HCT116 (cell line): ENCODE measurements at regions not wholly inside any gene's neighbourhood (a gene's known extent, or its start where the extent isn't known, plus 50 kb on each side); places are given as distances from the start of the nearest gene placed in this dataset.

Source experiments
- ATAC-seq: fragments of 200-7000 bp; cut with Tn5 transposase; 2 replicates; pipeline ENCODE4 v1.9.1; 2020; ENCODE audit warnings: mild to moderate bottlenecking, moderate library complexity
- BruUV-seq: library from RNA; stranded (reverse); fragments of 400-500 nt; replicated peaks from 2 replicates; lab custom pipeline; 2021; lab: Mats Ljungman, UMichigan
- CTCF ChIA-PET: fragments of 300-600 bp; sonication (Branson Sonifier 250); formaldehyde crosslinking; loops from one replicate; lab custom pipeline; 2021; ENCODE audit warnings: antibody characterized with exemption; lab: Charles Lee
- POLR2A ChIA-PET: fragments of 300-600, 350-600 bp; sonication (Branson Sonifier 250); formaldehyde crosslinking; loops from one replicate; lab custom pipeline; 2021; ENCODE audit warnings: antibody characterized with exemption; lab: Charles Lee
- RAD21 ChIA-PET, 2 experiments: fragments of 300-600 bp; sonication (Branson Sonifier 250); formaldehyde crosslinking; loops; one replicate each; lab custom pipeline; 2023; ENCODE audit warnings: low total read pairs in 2 of 2; ENCODE audit not compliant: uncharacterized antibody in 2 of 2, unreplicated experiment in 2 of 2, low non-redundant PET in 1 of 2; lab: Charles Lee
- DNase-seq: peaks from one replicate; pipeline ENCODE4 v3.0.0-alpha.2; 2010; ENCODE audit warnings: low read depth, low spot score
- H2AFZ ChIP-seq: fragments of 200-600 bp; shearing (Covaris generic), sonication (generic); 2 replicates; pipeline ENCODE4 v1.6.1; 2017; ENCODE audit warnings: low read depth, mixed run types, mixed read lengths, antibody characterized with exemption, low read length; ENCODE audit not compliant: poor library complexity, severe bottlenecking
- H3K27ac ChIP-seq: 2 replicates; pipeline ENCODE4 v1.5.1; 2012; ENCODE audit warnings: low read depth, low read length
- H3K27me3 ChIP-seq: fragments of 200-600 bp; sonication (generic); 2 replicates; pipeline ENCODE4 v1.6.1; 2016; ENCODE audit warnings: mixed run types, low read length, mixed read lengths; ENCODE audit not compliant: insufficient read depth
- H3K36me3 ChIP-seq, 2 experiments: fragments of 200-500 bp in 1 of 2; fragments of 200-600 bp in 1 of 2; sonication (Bioruptor generic) in 1 of 2; sonication (generic) in 1 of 2; 2 replicates each; pipeline versions ENCODE4 v1.5.1 to v1.6.1; 2014 to 2016; ENCODE audit warnings: low read length in 2 of 2, inconsistent platforms in 1 of 2, mixed read lengths in 1 of 2, mixed run types in 1 of 2; ENCODE audit not compliant: insufficient read depth in 2 of 2, control insufficient read depth in 1 of 2
- H3K4me1 ChIP-seq, 2 experiments: fragments of 200-600 bp in 1 of 2; sonication (generic) in 1 of 2; 2 replicates each; pipeline versions ENCODE4 v1.5.1 to v1.6.1; 2012 to 2017; ENCODE audit warnings: low read length in 2 of 2, inconsistent platforms in 1 of 2, mild to moderate bottlenecking in 1 of 2, mixed read lengths in 1 of 2, mixed run types in 1 of 2, moderate library complexity in 1 of 2; ENCODE audit not compliant: insufficient read depth in 2 of 2, control insufficient read depth in 1 of 2
- H3K4me2 ChIP-seq: fragments of 200-600 bp; sonication (generic); 2 replicates; pipeline ENCODE4 v1.6.1; 2017; ENCODE audit warnings: mixed run types, low read length, mixed read lengths
- H3K4me3 ChIP-seq, 2 experiments: fragments of 200-600 bp in 1 of 2; sonication (generic) in 1 of 2; replicated peaks in 1 of 2; 2 replicates each; pipeline ENCODE4 v1.5.1; 2011 to 2016; ENCODE audit warnings: low read length in 2 of 2, control low read depth in 1 of 2, low read depth in 1 of 2, mild to moderate bottlenecking in 1 of 2, mixed read lengths in 1 of 2, mixed run types in 1 of 2
- H3K79me2 ChIP-seq: fragments of 200-600 bp; sonication (generic); 2 replicates; pipeline ENCODE4 v1.6.1; 2017; ENCODE audit warnings: mild to moderate bottlenecking, mixed run types, low read length, moderate library complexity, mixed read lengths; ENCODE audit not compliant: insufficient read depth
- H3K9ac ChIP-seq: fragments of 200-600 bp; sonication (generic); 2 replicates; pipeline ENCODE4 v1.6.1; 2016; ENCODE audit warnings: low read length, mixed read lengths
- H3K9me2 ChIP-seq: fragments of 200-600 bp; sonication (generic), shearing (Covaris generic); 2 replicates; pipeline ENCODE4 v1.6.1; 2017; ENCODE audit warnings: mixed run types, mild to moderate bottlenecking, moderate library complexity; ENCODE audit not compliant: insufficient read depth
- H3K9me3 ChIP-seq, 2 experiments: fragments of 200-500 bp in 1 of 2; fragments of 200-600 bp in 1 of 2; sonication (Bioruptor generic) in 1 of 2; sonication (generic) in 1 of 2; 2 replicates each; pipeline ENCODE4 v1.6.1; 2014 to 2017; ENCODE audit warnings: low read length in 2 of 2, mixed read lengths in 2 of 2, inconsistent platforms in 1 of 2, low read depth in 1 of 2, mild to moderate bottlenecking in 1 of 2, mixed run types in 1 of 2, moderate library complexity in 1 of 2; ENCODE audit not compliant: control insufficient read depth in 1 of 2, insufficient read depth in 1 of 2
- H4K20me1 ChIP-seq: fragments of 200-600 bp; sonication (generic), shearing (Covaris generic); 2 replicates; pipeline ENCODE4 v1.6.1; 2017; ENCODE audit warnings: mixed run types, mild to moderate bottlenecking, moderate library complexity; ENCODE audit not compliant: insufficient read depth
- ATF3 ChIP-seq: IDR thresholded peaks from 2 replicates; pipeline ENCODE4 v1.6.1; 2012
- CBX3 ChIP-seq: IDR thresholded peaks from 2 replicates; pipeline ENCODE4 v1.6.1; 2012; ENCODE audit warnings: low read depth
- CTCF ChIP-seq, 3 experiments: fragments of 200-600 bp in 1 of 3; sonication (generic) in 1 of 3; IDR thresholded peaks in 2 of 3; conservative IDR thresholded peaks in 1 of 3; 2 replicates each; pipeline ENCODE4 v1.5.1; 2012 to 2017; ENCODE audit warnings: low read depth in 2 of 3, low read length in 2 of 3, antibody characterized with exemption in 1 of 3, borderline replicate concordance in 1 of 3, control low read depth in 1 of 3, mild to moderate bottlenecking in 1 of 3, mixed read lengths in 1 of 3, mixed run types in 1 of 3, moderate library complexity in 1 of 3; ENCODE audit not compliant: insufficient read depth in 1 of 3
- EZH2phosphoT487 ChIP-seq: fragments of 200-600 bp; IDR thresholded peaks from 2 replicates; pipeline ENCODE4 v1.6.1; 2018; ENCODE audit warnings: antibody characterized with exemption, borderline replicate concordance
- JUND ChIP-seq: IDR thresholded peaks from 2 replicates; pipeline ENCODE4 v1.6.1; 2012
- POLR2AphosphoS5 ChIP-seq: IDR thresholded peaks from 2 replicates; pipeline ENCODE4 v1.6.1; 2011; ENCODE audit warnings: mild to moderate bottlenecking, low read depth, low read length, moderate library complexity
- RAD21 ChIP-seq: IDR thresholded peaks from 2 replicates; pipeline ENCODE4 v1.6.1; 2012; ENCODE audit warnings: low read depth, mild to moderate bottlenecking
- SIN3A ChIP-seq: IDR thresholded peaks from 2 replicates; pipeline ENCODE4 v1.6.1; 2012; ENCODE audit warnings: low read depth
- YY1 ChIP-seq: IDR thresholded peaks from 2 replicates; pipeline ENCODE4 v1.6.1; 2011; ENCODE audit warnings: low read length, low read depth, moderate library complexity, mild to moderate bottlenecking; ENCODE audit not compliant: insufficient replicate concordance; ENCODE audit errors: extremely low read depth
- intact Hi-C: fragments of 100-400 bp; cut with micrococcal nuclease; formaldehyde crosslinking; loops from 2 replicates; pipeline ENCODE4 v1.10.0; 2022

- Histone ChIP-seq H2AFZ (no peak overlapping the region), H3K4me2 (no peak overlapping the region), H3K27ac (no peak overlapping the region), H3K79me2 (no peaks in the 10 kb centered on the region), H3K4me3 (no peak overlapping the region), H3K9me2 (no peaks in the 10 kb centered on the region), H3K4me1 (no peaks in the 10 kb centered on the region), H4K20me1 (no peaks in the 10 kb centered on the region), H3K36me3 (no peaks in the 10 kb centered on the region), H3K9me3 (no peaks in the 10 kb centered on the region), H3K27me3 (no peaks in the 10 kb centered on the region), H3K9ac (no peak overlapping the region)
- ChIA-PET POLR2A (no interaction called here), RAD21 (no interaction called here), CTCF (no interaction called here)
- intact Hi-C loops = no loop called here
- no peak for ATAC-seq
- BruUV-seq = no TSS peak
- no peak for DNase-seq
- no peak for TF ChIP-seq SIN3A
- no peak for TF ChIP-seq ATF3
- TF ChIP-seq RAD21 = no peak
- no peak for TF ChIP-seq YY1
- TF ChIP-seq POLR2AphosphoS5 = no peak
- no peak for TF ChIP-seq CTCF (IDR thresholded peaks at IDR 0.05 in 2 of 3, conservative IDR thresholded peaks at IDR 0.05 in 1 of 3; ENCODE audit: borderline replicate concordance in 1 of 3, insufficient read depth in 1 of 3, low read depth in 2 of 3, low read length in 2 of 3)
- TF ChIP-seq JUND = no peak
- no peak for TF ChIP-seq CBX3
- TF ChIP-seq EZH2phosphoT487 = no peak
These were observed 619.7 kb upstream of the ARRDC3 start for GRCh38 chr5:92002721-92003274.
